Effector memory CD8-positive, alpha-beta T cell (primary cell): ENCODE measurements at regions not wholly inside any gene's neighbourhood (a gene's known extent, or its start where the extent isn't known, plus 50 kb on each side); places are given as distances from the start of the nearest gene placed in this dataset.
"Not testable (repeated sequence)": the region's sequence is repeated elsewhere in the genome, so short reads cannot be mapped to it uniquely, and the experiment has no call there.

ENCODE experiments used
- ATAC-seq: fragments of 150-1000 bp; cut with Tn5 transposase; replicated peaks from 2 replicates; pipeline ENCODE4 v1.10.0; 2021; ENCODE audit warnings: mild to moderate bottlenecking, moderate library complexity
- DNase-seq, 3 experiments: peaks; one replicate each; pipeline ENCODE4 v3.0.0; 2021
- H3K27ac Mint-ChIP-seq, 2 donors: one replicate each; pipeline ENCODE4 v1.8.0; 2022; ENCODE audit warnings: mild to moderate bottlenecking in 2 of 2, mixed read lengths in 2 of 2, moderate library complexity in 2 of 2
- H3K27me3 Mint-ChIP-seq, 2 donors: one replicate each; pipeline ENCODE4 v1.8.0; 2022; ENCODE audit warnings: mixed read lengths in 2 of 2
- H3K36me3 Mint-ChIP-seq: one replicate; pipeline ENCODE4 v1.8.0; 2022; ENCODE audit warnings: mild to moderate bottlenecking, moderate library complexity, mixed read lengths; ENCODE audit not compliant: insufficient read depth
- H3K4me1 Mint-ChIP-seq, 2 donors: one replicate each; pipeline ENCODE4 v1.8.0; 2022; ENCODE audit warnings: low read depth in 2 of 2, mixed read lengths in 2 of 2
- H3K4me3 Mint-ChIP-seq, 2 donors: one replicate each; pipeline ENCODE4 v1.8.0; 2022; ENCODE audit warnings: mild to moderate bottlenecking in 2 of 2, mixed read lengths in 2 of 2, moderate library complexity in 2 of 2
- H3K9me3 Mint-ChIP-seq, 2 donors: one replicate each; pipeline ENCODE4 v1.8.0; 2022; ENCODE audit warnings: mixed read lengths in 2 of 2

- Mint-ChIP-seq H3K27ac (no peak overlapping the region), H3K4me1 (no peaks in the 10 kb centered on the region), H3K4me3 (no peak overlapping the region), H3K27me3 (no peaks in the 10 kb centered on the region), H3K36me3 (no peaks in the 10 kb centered on the region), H3K9me3 (peaks cover 0 to 5% of the 10 kb centered on the region in 2 donors)
- ATAC-seq (no peak), DNase-seq (no peak)
These were observed 1287.3 kb upstream of the ADGRL4 start for GRCh38 chr1:80293818-80294217.

GRCh38 chr1:80288750-80289149 lies 1282.2 kb upstream of the ADGRL4 start:
- not testable (repeated sequence) for H3K9me3 Mint-ChIP-seq, H3K27me3 Mint-ChIP-seq, H3K4me1 Mint-ChIP-seq

GRCh38 chr1:80282536-80282935 lies 1276.0 kb upstream of the ADGRL4 start:
- no peaks in the 10 kb centered on the region for H3K4me1 Mint-ChIP-seq
- peaks cover 15 to 17% of the 10 kb centered on the region in 2 donors for H3K9me3 Mint-ChIP-seq
- ATAC-seq (no peak), DNase-seq (no peak)
- no peaks in the 10 kb centered on the region for H3K36me3 Mint-ChIP-seq
- no peak overlapping the region for H3K27ac Mint-ChIP-seq
- H3K4me3 Mint-ChIP-seq = no peak overlapping the region
- H3K27me3 Mint-ChIP-seq = no peaks in the 10 kb centered on the region

More at GRCh38 chr1:80288750-80289149, 1282.2 kb upstream of the ADGRL4 start:
- not testable (repeated sequence) for H3K27ac Mint-ChIP-seq, DNase-seq, H3K36me3 Mint-ChIP-seq, H3K4me3 Mint-ChIP-seq, ATAC-seq

- Mint-ChIP-seq H3K9me3 (peaks cover 13 to 17% of the 10 kb centered on the region in 2 donors), H3K27ac (no peak overlapping the region), H3K4me1 (no peaks in the 10 kb centered on the region), H3K27me3 (no peaks in the 10 kb centered on the region), H3K4me3 (no peak overlapping the region), H3K36me3 (no peaks in the 10 kb centered on the region)
- ATAC-seq (no peak), DNase-seq (no peak)
These were observed 1272.4 kb upstream of the ADGRL4 start for GRCh38 chr1:80278936-80279335.

- Mint-ChIP-seq H3K36me3 (no peaks in the 10 kb centered on the region), H3K27me3 (no peaks in the 10 kb centered on the region), H3K4me1 (no peaks in the 10 kb centered on the region), H3K4me3 (no peak overlapping the region), H3K9me3 (peaks cover 5 to 8% of the 10 kb centered on the region in 2 donors), H3K27ac (no peak overlapping the region)
- ATAC-seq (no peak), DNase-seq (no peak)
These were observed 1267.7 kb upstream of the ADGRL4 start for GRCh38 chr1:80274256-80274655.

DNA sequence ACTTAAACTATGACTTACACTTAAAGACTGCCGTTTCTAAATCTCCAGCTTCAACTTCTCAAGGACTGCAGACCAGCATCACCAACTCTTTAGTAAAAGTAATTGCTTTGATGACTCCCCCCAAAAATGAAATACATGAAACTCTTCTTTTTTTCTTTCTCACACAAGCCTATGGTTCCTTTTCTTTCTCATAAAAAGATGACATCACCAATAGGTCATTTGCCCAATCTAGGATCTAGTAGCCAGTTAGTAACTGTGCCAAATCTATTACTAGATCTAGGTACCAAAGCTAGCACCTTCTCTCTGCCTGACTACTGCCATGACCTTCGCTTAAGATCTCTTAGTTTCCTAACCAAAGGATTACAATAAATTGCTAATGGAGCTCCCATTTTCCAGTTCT lies 1266.0 kb upstream of the ADGRL4 start:
- Mint-ChIP-seq H3K27me3 (no peaks in the 10 kb centered on the region), H3K4me1 (no peaks in the 10 kb centered on the region), H3K27ac (no peak overlapping the region), H3K36me3 (no peaks in the 10 kb centered on the region), H3K9me3 (peaks cover 5 to 7% of the 10 kb centered on the region in 2 donors), H3K4me3 (no peak overlapping the region)
- DNase-seq = no peak
- no peak for ATAC-seq

- H3K4me3 Mint-ChIP-seq = no peak overlapping the region
- H3K36me3 Mint-ChIP-seq = no peaks in the 10 kb centered on the region
- H3K27me3 Mint-ChIP-seq = no peaks in the 10 kb centered on the region
- H3K27ac Mint-ChIP-seq = no peak overlapping the region
- peaks cover 14 to 38% of the 10 kb centered on the region in 2 donors for H3K9me3 Mint-ChIP-seq
- no peak for ATAC-seq
- no peak for DNase-seq
- H3K4me1 Mint-ChIP-seq = no peaks in the 10 kb centered on the region
These were observed 1252.1 kb upstream of the ADGRL4 start for GRCh38 chr1:80258659-80259058.

- no peak for DNase-seq
- no peaks in the 10 kb centered on the region for H3K4me1 Mint-ChIP-seq
- H3K27me3 Mint-ChIP-seq = no peaks in the 10 kb centered on the region
- H3K9me3 Mint-ChIP-seq = peaks cover 12 to 17% of the 10 kb centered on the region in 2 donors
- no peak overlapping the region for H3K27ac Mint-ChIP-seq
- no peak overlapping the region for H3K4me3 Mint-ChIP-seq
- H3K36me3 Mint-ChIP-seq = peaks cover 3% of the 10 kb centered on the region
- ATAC-seq = no peak
These were observed 1245.1 kb upstream of the ADGRL4 start for GRCh38 chr1:80251591-80251990.

GRCh38 chr1:80251171-80251570 lies 1244.6 kb upstream of the ADGRL4 start:
- H3K4me1 Mint-ChIP-seq = no peaks in the 10 kb centered on the region
- H3K4me3 Mint-ChIP-seq = no peak overlapping the region
- no peak overlapping the region for H3K27ac Mint-ChIP-seq
- H3K27me3 Mint-ChIP-seq = no peaks in the 10 kb centered on the region
- peaks cover 3% of the 10 kb centered on the region for H3K36me3 Mint-ChIP-seq
- ATAC-seq = no peak
- peaks cover 12 to 17% of the 10 kb centered on the region in 2 donors for H3K9me3 Mint-ChIP-seq
- DNase-seq = no peak

- H3K4me1 Mint-ChIP-seq = no peaks in the 10 kb centered on the region
- H3K9me3 Mint-ChIP-seq = peaks cover 15 to 17% of the 10 kb centered on the region in 2 donors
- H3K27me3 Mint-ChIP-seq = no peaks in the 10 kb centered on the region
- ATAC-seq = no peak
- no peak overlapping the region for H3K4me3 Mint-ChIP-seq
- no peak for DNase-seq
- H3K36me3 Mint-ChIP-seq = peaks cover 3% of the 10 kb centered on the region
- H3K27ac Mint-ChIP-seq = no peak overlapping the region
These were observed 1244.1 kb upstream of the ADGRL4 start for GRCh38 chr1:80250573-80251168.

GRCh38 chr1:80249699-80250098 lies 1243.2 kb upstream of the ADGRL4 start:
- no peaks in the 10 kb centered on the region for H3K4me1 Mint-ChIP-seq
- H3K4me3 Mint-ChIP-seq = no peak overlapping the region
- no peak for ATAC-seq
- H3K27ac Mint-ChIP-seq = no peak overlapping the region
- H3K9me3 Mint-ChIP-seq = peaks cover 12 to 15% of the 10 kb centered on the region in 2 donors
- peaks cover 3% of the 10 kb centered on the region for H3K36me3 Mint-ChIP-seq
- no peaks in the 10 kb centered on the region for H3K27me3 Mint-ChIP-seq
- DNase-seq = no peak

DNA sequence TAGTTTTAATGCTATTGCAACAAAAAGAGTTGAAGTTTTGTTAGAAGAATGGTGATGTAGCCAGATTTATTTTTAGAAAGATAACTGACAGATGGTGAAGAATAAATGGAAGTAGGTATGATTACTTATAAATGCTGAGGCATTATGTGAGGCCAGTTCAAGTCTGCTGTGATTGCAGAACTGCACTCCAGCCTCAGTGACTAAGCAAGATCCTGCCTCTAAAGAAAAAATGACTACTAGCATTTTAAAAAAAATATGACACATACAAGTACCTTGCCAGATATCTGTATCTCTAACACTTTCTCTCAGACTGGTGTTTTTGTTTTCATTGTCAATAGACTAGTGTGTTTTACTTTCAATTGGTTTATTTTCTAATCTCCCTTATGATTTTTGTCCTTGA lies 1242.4 kb upstream of the ADGRL4 start:
- H3K9me3 Mint-ChIP-seq = peaks cover 10% of the 10 kb centered on the region in 2 donors
- no peaks in the 10 kb centered on the region for H3K27me3 Mint-ChIP-seq
- no peaks in the 10 kb centered on the region for H3K4me1 Mint-ChIP-seq
- H3K36me3 Mint-ChIP-seq = peaks cover 3% of the 10 kb centered on the region
- H3K27ac Mint-ChIP-seq = no peak overlapping the region
- ATAC-seq (no peak), DNase-seq (no peak)
- H3K4me3 Mint-ChIP-seq = no peak overlapping the region

DNA sequence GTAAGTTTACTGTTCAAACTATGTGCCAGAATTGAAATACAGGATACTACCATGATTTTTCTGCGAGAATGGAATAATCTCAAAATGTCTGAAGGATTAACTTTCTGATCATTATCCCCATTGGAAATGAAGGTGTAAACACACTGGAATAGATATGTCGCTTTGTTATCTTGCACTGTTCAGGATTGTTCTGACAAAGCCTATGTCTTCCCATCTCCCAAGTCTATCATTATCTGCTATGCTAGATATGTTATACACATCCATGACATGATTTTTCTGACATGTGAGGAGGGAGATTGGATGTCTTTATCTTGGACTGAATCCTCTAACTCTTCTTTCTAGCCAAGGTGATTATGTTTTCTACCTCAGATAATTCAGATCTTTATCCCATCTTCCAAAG lies 1239.3 kb upstream of the ADGRL4 start:
- ATAC-seq (no peak), DNase-seq (no peak)
- peaks cover 8 to 14% of the 10 kb centered on the region in 2 donors for H3K9me3 Mint-ChIP-seq
- H3K36me3 Mint-ChIP-seq = peaks cover 3% of the 10 kb centered on the region
- H3K27me3 Mint-ChIP-seq = no peaks in the 10 kb centered on the region
- no peaks in the 10 kb centered on the region for H3K4me1 Mint-ChIP-seq
- H3K27ac Mint-ChIP-seq = no peak overlapping the region
- no peak overlapping the region for H3K4me3 Mint-ChIP-seq

DNA sequence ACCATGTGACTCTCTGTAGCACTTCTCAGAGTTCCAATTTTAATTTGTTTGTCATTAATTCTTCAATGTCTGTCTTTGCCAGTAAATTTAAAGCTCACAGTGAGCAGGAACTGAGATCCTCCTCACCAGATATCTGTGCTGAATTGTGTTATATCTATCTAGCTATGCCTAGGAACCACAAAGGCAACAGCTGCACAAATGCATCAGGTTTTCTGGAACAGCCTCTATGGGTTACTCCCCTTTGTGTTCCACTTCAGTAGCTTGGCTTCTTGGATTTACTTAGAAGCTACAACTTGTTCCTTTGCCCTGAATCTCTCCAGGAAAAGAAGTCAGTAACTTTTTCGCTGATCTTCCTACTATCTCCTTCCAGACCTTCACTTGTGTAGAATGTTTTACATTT lies 1237.8 kb upstream of the ADGRL4 start:
- Mint-ChIP-seq H3K9me3 (peaks cover 5 to 11% of the 10 kb centered on the region in 2 donors), H3K36me3 (no peaks in the 10 kb centered on the region), H3K27ac (no peak overlapping the region), H3K27me3 (no peaks in the 10 kb centered on the region), H3K4me1 (no peaks in the 10 kb centered on the region), H3K4me3 (no peak overlapping the region)
- no peak for DNase-seq
- ATAC-seq = no peak

GRCh38 chr1:80241566-80241965 lies 1235.0 kb upstream of the ADGRL4 start:
- Mint-ChIP-seq H3K4me1 (no peaks in the 10 kb centered on the region), H3K27me3 (no peaks in the 10 kb centered on the region), H3K9me3 (peaks cover 12 to 13% of the 10 kb centered on the region in 2 donors), H3K27ac (no peak overlapping the region), H3K36me3 (no peaks in the 10 kb centered on the region), H3K4me3 (no peak overlapping the region)
- ATAC-seq (no peak), DNase-seq (no peak)
